22Rv1 (cell line): ENCODE measurements at regions not wholly inside any gene's neighbourhood (a gene's known extent, or its start where the extent isn't known, plus 50 kb on each side); places are given as distances from the start of the nearest gene placed in this dataset.

ENCODE experiments used
- H3K27ac ChIP-seq: fragments of 450-650 bp; 2 replicates; pipeline ENCODE4 v1.5.1; 2017
- ZFX ChIP-seq: fragments of 450-650 bp; IDR thresholded peaks from 2 replicates; pipeline ENCODE4 v1.6.1; 2017; ENCODE audit warnings: antibody characterized with exemption, borderline replicate concordance
- TF ChIP-seq, protein P1 (sequence below): fragments of 450-650 bp; IDR thresholded peaks from 2 replicates; pipeline ENCODE4 v1.5.1; 2017; ENCODE audit warnings: mild to moderate bottlenecking

DNA sequence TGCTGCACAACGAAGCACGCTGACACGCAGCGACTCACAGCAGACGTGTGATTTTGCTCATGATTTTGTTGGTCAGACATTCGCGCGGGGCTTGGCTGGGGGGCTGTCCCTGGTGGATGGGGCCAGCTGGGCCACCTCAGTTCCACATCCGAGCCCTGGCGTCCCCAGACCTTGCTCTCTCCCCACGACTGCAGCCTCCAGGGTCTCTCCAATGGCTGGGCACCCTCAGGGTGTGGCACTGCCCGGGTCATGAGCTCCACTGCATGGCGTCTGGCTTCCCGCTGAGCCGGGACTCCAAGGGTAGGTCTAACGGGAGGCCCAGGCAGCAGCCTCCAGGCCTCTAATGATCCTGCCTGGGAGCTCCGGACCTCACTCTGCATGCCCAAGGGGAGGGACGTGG is 173.0 kb upstream of the AJAP1 start:
- TF ChIP-seq ZFX, result no peak
- TF ChIP-seq, protein P1, sequence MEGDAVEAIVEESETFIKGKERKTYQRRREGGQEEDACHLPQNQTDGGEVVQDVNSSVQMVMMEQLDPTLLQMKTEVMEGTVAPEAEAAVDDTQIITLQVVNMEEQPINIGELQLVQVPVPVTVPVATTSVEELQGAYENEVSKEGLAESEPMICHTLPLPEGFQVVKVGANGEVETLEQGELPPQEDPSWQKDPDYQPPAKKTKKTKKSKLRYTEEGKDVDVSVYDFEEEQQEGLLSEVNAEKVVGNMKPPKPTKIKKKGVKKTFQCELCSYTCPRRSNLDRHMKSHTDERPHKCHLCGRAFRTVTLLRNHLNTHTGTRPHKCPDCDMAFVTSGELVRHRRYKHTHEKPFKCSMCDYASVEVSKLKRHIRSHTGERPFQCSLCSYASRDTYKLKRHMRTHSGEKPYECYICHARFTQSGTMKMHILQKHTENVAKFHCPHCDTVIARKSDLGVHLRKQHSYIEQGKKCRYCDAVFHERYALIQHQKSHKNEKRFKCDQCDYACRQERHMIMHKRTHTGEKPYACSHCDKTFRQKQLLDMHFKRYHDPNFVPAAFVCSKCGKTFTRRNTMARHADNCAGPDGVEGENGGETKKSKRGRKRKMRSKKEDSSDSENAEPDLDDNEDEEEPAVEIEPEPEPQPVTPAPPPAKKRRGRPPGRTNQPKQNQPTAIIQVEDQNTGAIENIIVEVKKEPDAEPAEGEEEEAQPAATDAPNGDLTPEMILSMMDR, result no peak
- H3K27ac ChIP-seq, result no peak overlapping the region

DNA sequence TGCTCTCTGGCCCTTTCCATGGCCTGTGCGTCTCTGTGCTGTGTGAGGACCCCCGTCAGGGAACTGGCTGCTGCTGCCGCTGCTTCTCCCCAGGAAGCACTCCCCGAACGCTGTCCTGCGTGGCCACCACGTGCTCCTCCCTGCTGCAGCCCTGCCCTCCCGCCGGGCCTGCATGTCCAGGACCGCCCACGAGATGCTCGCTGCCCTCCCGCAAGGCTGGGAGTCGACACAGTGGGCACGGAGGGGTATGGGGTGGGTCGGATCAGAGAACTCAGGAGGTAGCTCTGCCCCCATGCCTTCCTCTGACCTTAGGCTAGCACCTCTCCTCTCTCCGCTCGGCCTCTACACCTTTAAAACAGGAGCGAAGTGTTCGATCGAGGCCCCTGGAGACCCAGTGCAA is 171.9 kb upstream of the AJAP1 start:
- TF ChIP-seq ZFX, result no peak
- TF ChIP-seq, protein P1, result no peak
- H3K27ac ChIP-seq, result no peak overlapping the region

DNA sequence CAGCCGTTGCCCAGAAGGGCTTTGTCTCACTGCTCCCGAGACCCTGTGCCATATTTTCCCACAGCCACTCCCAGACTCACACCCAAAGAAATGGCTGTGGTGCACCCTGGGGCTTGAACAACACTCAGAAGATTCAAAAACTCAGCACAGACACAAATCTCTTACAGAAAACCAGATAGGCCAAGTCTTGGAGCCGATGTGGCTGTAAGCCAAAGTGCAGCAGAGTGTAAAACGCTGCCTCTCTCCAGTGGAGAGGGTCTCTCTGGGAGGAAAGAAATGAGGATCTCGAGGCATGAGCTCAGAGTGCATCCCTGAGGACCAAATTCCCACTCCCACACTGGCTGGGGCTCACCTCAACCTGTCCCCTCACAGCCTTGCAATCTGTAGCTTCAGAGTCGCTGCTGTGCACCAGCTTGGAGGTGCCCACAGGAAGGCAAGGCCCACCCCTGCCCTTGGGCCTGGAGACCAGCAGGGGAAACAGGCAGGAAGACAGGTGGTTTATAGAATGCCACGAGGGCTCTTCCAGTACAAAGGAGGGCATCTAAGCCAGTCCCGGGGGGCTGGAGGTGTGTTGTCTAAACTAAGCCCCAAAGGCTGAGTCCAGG is 171.3 kb upstream of the AJAP1 start:
- TF ChIP-seq, protein P1, result no peak
- TF ChIP-seq ZFX, result no peak
- H3K27ac ChIP-seq, result no peak overlapping the region

DNA sequence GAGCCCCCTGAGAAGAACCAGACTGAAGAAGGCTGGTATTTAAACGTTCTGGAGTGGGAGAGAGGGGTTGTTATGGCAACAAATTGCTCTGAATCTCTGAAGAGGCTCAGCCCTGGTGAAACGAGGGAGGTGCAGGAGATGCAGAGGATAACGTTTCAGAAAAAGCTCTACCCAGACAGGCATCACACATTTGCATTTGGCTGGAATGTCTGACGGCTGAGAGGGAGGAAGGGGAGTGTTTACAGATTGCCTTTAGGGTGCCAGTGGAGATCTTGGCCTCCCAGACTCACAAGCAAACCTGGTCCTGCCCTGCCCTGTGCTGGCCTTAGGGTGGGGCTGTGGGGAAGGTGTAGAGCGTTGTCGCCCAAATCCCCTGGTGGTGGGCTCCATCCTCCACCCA is 169.0 kb upstream of the AJAP1 start:
- no peak for TF ChIP-seq ZFX
- TF ChIP-seq, protein P1, result no peak
- no peak overlapping the region for H3K27ac ChIP-seq

DNA sequence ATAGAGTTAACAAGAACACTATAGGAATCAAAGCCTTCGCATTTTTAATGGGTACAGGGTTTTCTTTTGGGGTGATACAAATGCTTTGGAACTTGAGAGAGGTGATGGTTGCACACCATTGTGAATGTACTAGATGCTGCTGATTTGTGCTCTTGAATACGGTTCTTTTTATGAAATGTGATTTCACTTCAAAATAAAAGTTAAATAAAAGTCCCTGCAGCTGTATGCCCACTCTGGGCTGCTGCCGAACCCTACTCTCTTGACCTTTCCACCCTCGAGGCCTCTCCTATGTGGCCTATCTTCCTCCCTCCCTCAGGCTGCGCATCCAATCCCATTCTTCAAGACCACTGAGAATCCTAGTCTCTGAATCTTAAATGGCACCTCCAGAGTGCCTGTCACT is 168.5 kb upstream of the AJAP1 start:
- TF ChIP-seq, protein P1, result no peak
- no peak for TF ChIP-seq ZFX

DNA sequence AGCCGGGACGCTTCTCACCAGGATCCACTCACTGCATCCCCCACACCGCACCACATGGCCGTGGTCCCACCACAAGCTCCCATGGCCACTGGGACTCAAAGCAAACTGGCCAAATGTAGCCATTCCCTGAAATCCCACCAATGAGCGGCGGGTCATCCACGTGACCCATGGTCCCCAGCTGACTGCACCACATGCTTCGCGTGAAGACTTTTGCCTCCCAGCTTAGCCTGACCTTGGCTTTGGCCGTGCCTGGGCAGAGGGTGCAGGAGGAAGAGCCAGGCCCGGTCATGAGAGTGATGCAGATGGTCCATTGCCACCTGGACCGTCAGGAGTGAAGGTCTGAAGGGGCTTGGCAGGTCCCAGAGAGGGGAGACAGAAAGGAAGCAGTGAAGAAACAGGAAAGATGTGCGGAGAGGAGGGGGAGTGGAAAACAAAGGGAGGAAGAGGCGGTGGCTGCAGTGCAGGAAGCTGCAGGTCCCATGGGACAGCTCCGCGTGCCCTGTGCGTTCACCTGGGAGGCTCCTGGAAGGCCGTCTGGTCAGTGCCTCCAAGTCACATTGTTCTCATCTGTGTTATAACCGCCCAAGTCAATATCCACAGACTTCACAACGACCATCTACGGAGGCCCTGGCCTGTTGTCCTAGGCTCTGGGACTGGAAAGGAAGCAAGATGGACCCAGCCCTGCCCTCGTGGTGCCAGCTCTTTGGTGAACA is 167.8 kb upstream of the AJAP1 start:
- H3K27ac ChIP-seq, result no peak overlapping the region
- TF ChIP-seq ZFX, result no peak
- TF ChIP-seq, protein P1, result no peak

More for the DNA sequence above, 168.5 kb upstream of the AJAP1 start:
- H3K27ac ChIP-seq, result no peak overlapping the region

DNA sequence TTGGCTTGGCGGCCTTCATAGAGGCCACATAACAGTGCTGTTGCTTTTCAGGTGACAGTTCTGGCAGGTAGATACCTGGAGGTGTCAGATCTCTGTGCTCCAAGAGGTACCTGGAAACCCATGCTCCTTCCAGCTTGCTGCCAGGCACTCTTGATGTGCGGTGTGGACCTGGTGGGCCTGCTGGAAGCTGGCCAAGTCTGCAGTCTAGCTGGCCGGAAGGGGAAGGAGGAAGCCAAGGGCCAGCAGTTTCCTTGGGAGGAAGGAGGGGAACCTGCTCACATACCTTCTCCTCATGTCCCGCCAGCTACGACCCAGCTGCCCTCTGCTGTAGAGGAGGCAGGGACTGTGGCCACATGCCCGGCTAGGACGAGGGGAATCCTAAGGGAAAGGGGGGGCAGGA is 166.4 kb upstream of the AJAP1 start:
- H3K27ac ChIP-seq, result no peak overlapping the region
- TF ChIP-seq, protein P1, result no peak
- TF ChIP-seq ZFX, result no peak
